ENCODE measurements at regions not wholly inside any gene's neighbourhood (a gene's known extent, or its start where the extent isn't known, plus 50 kb on each side); places are given as distances from the start of the nearest gene placed in this dataset.
"Not testable (repeated sequence)": the region's sequence is repeated elsewhere in the genome, so short reads cannot be mapped to it uniquely, and the experiment has no call there.

DNA sequence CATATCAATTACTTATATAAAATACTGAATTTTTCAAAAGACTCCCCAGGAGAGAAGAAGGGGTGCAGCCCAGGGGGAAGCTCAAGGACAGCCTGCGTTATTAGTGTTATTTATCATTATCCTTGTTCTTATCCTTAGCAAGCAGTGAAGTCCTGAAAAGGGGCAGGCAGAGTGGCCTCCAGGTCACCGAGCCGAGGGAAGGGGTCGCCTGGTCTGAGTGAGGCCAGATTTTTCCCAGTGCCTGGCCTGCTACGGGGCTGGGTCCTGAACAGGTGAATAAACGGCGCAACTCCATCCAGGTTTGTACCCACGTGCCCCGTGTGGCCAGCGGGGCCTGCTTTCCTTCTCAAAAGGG, 123.7 kb downstream of the BRD1 start:
- TF ChIP-seq, protein P1, sequence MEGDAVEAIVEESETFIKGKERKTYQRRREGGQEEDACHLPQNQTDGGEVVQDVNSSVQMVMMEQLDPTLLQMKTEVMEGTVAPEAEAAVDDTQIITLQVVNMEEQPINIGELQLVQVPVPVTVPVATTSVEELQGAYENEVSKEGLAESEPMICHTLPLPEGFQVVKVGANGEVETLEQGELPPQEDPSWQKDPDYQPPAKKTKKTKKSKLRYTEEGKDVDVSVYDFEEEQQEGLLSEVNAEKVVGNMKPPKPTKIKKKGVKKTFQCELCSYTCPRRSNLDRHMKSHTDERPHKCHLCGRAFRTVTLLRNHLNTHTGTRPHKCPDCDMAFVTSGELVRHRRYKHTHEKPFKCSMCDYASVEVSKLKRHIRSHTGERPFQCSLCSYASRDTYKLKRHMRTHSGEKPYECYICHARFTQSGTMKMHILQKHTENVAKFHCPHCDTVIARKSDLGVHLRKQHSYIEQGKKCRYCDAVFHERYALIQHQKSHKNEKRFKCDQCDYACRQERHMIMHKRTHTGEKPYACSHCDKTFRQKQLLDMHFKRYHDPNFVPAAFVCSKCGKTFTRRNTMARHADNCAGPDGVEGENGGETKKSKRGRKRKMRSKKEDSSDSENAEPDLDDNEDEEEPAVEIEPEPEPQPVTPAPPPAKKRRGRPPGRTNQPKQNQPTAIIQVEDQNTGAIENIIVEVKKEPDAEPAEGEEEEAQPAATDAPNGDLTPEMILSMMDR (IDR thresholded peaks at IDR 0.05; ENCODE audit: extremely low read depth, missing control alignments): no peak
- no peak for DNase-seq (ENCODE audit: low spot score)

DNA sequence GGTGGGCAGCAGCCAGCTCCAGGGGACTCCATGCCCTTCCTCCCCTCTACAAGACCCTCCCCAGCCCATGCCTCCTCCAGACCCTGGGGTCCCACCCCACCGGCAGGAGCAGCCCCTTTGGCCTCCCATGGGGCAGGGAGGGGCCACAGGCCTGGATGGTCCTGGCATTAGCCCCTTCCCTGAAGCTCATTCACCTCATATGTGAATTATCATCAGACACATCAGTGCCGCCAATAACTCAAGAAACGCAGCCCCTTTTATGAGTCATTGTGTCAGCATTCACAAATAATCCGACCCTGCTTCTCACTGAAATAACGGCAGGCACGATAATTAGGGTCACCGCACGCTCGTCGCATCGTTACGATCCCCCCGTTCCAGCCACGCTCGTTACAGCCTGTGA, 124.2 kb downstream of the BRD1 start:
- DNase-seq (ENCODE audit: low spot score): no peak
- TF ChIP-seq, protein P1 (IDR thresholded peaks at IDR 0.05; ENCODE audit: extremely low read depth, missing control alignments): no peak

DNA sequence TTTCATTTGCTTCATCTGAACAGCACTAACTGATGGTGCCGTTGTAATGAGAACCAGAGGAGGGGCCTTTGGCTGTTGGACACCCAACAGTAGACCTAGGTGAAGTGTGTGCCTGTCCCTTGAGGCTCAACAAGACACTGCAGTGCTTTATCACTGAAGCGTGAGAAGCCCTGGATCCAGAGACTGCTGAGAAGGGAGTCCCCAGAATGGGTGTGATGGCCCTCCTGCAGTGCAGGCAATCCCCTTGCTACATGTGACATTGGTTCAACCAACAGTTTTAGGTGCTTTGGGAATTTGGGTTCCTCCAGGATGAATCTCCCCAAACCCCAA, 125.6 kb downstream of the BRD1 start:
- TF ChIP-seq, protein P1 (IDR thresholded peaks at IDR 0.05; ENCODE audit: extremely low read depth, missing control alignments): no peak
- no peak for DNase-seq (ENCODE audit: low spot score)

DNA sequence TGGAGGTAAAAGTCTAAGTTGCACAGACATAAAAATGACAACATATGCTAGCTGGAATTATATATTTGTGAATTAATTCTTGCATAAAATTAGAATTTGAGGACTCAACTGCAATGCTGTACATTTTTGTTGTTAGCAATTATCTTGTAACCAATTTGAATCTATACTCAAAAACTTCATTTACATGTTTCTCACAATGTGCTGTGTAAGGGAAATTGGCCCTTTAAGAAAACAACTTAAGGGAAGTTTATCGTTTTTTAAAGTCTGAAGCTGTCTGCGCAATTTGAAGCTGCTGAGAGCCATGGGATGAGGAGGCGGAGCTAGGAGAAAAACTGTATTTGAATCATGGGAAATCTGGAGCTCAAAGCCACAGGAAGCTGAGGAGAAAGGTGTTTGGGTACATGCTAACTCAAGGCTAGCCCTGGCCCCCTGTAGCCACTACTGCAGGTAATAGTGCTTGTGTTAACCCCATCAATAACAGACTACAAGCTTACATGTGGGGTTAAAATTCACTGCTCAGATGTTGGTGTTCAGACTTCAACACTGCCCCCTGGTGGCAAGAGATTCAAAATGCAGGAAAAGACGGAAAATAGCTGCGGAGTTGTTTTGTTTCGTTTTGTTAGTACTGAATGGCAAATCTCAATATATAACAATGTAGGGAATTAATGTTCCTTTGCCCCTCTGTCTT, 126.1 kb downstream of the BRD1 start:
- DNase-seq (ENCODE audit: low spot score): no peak
- TF ChIP-seq, protein P1 (IDR thresholded peaks at IDR 0.05; ENCODE audit: extremely low read depth, missing control alignments): peak; percentile 34

DNA sequence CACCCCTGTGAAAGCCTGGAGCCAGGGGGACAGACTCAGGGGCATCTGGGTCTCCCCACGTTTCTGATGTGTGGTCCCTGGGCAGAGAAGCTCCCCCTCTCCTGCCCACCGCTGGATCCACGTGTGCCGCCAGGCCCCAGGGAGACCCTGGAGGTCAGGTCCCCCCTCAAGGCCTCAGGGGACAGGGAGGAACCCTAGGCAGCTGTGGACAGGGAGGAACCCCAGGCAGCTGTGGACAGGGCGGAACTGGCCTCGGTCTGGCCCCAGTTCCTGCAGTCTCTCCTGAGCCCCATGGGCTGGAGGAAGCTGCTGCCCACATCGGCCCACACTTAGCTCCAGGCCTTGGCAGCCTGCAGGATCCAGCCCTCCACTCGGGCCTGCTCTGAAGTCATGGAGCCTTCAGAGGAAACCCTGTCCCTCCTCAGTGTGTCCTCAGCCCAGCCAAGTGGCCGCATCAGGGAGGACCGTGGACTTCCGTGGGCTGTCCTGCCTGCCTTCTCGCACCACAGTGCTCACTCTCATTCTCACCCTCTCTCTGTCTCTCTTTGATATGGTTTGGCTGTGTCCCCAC, 127.7 kb downstream of the BRD1 start:
- TF ChIP-seq, protein P1 (IDR thresholded peaks at IDR 0.05; ENCODE audit: extremely low read depth, missing control alignments): no peak
- DNase-seq (ENCODE audit: low spot score): no peak

DNA sequence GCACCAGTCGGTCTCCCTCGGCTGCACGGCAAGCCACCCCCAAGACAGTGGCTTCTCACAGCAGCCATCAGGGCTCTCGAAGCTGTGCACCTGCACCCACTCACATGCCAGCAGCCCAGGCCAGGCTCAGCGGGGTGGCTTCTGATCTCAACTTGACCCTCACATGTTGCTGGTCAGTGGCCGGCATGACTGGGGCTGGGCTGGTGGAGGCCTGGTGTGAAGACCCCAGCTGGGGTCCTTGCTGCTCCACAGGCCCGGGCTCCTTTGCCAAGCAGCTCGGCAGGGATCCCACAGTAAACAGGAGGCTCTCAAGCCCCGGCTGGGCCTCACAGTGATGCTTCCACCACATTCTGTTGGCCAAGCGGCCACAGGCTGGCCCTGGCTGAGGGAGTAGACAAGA, 128.2 kb downstream of the BRD1 start:
- DNase-seq (ENCODE audit: low spot score): no peak
- TF ChIP-seq, protein P1 (IDR thresholded peaks at IDR 0.05; ENCODE audit: extremely low read depth, missing control alignments): no peak

DNA sequence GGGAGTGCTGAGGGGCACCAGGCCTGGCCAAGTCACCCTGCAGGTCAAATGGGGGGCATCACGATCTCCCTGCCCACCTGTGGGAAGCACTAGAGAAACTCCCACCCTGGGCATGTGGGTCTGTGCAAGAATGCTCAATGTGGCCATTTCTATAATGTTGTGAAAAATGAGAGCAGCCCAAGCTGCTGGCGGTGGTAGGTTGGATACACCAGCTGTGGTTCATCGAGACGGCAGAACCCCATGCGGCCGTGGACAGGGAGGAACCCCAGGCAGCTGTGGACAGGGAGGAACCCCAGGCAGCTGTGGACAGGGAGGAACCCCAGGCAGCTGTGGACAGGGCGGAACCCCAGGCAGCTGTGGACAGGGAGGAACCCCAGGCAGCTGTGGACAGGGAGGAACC, 129.1 kb downstream of the BRD1 start:
- not testable (repeated sequence) for DNase-seq (ENCODE audit: low spot score)

DNA sequence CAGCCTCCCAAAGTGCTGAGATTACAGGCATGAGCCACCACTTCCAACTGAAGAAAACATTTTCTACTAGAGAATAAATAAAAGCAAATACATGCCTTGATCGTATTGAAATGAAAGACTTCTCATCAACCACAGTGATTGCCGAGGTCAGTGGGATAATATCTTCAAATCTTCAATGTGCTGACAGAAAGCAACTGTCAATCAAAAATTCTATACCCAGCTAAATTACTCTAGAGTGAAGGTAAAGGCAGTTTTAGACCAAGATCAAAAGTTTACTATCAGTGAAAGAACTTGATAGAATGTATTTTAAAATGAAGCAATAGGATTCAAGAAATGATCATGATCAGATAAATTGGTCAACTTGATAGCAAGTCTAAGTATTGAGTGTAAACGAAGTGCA, 130.6 kb downstream of the BRD1 start:
- TF ChIP-seq, protein P1 (IDR thresholded peaks at IDR 0.05; ENCODE audit: extremely low read depth, missing control alignments): no peak
- DNase-seq (ENCODE audit: low spot score): no peak

Data from GM20000 (cell line).